Gastrocnemius medialis (tissue), 4 donors: ENCODE measurements at regions not wholly inside any gene's neighbourhood (a gene's known extent, or its start where the extent isn't known, plus 50 kb on each side); places are given as distances from the start of the nearest gene placed in this dataset.

Experiments used
- ATAC-seq, 2 donors: fragments of 150-250 bp; one replicate each; pipeline ENCODE4 v1.9.1; 2016
- DNase-seq, 2 donors: peaks; one replicate each; pipeline ENCODE4 v3.0.0-alpha.2; 2019
- H3K27ac ChIP-seq, 4 donors: fragments of 200-600 bp; sonication (generic); 1 replicate in 1 of 4; 2 replicates in 3 of 4; pipeline ENCODE4 v1.5.1; 2016 to 2018; ENCODE audit warnings: mild to moderate bottlenecking in 2 of 4, moderate library complexity in 1 of 4
- H3K27me3 ChIP-seq, 3 donors: fragments of 200-600 bp; sonication (generic) in 2 of 3; 1 replicate in 1 of 3; 2 replicates in 2 of 3; pipeline versions ENCODE4 v1.5.1 to v1.6.0; 2016 to 2019; ENCODE audit warnings: mild to moderate bottlenecking in 1 of 3, moderate library complexity in 1 of 3
- H3K36me3 ChIP-seq, 2 donors: fragments of 200-600 bp; sonication (generic) in 1 of 2; one replicate each; pipeline ENCODE4 v1.5.1; 2017 to 2018
- H3K4me1 ChIP-seq, 2 donors: fragments of 200-600 bp; sonication (generic) in 1 of 2; one replicate each; pipeline ENCODE4 v1.5.1; 2016 to 2017; ENCODE audit warnings: mild to moderate bottlenecking in 2 of 2
- H3K4me3 ChIP-seq, 4 donors: fragments of 200-600 bp; sonication (generic) in 3 of 4; 1 replicate in 1 of 4; 2 replicates in 3 of 4; pipeline ENCODE4 v1.5.1; 2016 to 2019; ENCODE audit warnings: mild to moderate bottlenecking in 2 of 4
- H3K9me3 ChIP-seq, 3 donors: fragments of 200-600 bp; sonication (generic) in 2 of 3; 1 replicate in 1 of 3; 2 replicates in 2 of 3; pipeline ENCODE4 v1.5.1; 2016 to 2019
- POLR2A ChIP-seq, 2 donors: fragments of 450-650 bp; IDR thresholded peaks; one replicate each; pipeline ENCODE4 v1.6.1; 2017; ENCODE audit warnings: antibody characterized with exemption in 2 of 2, mild to moderate bottlenecking in 2 of 2, moderate library complexity in 2 of 2
- in situ Hi-C, 4 donors: fragments of 200-750 bp; cut with MboI; loops; one replicate each; pipeline versions ENCODE4 v1.15.0 to v1.8.0; 2017; ENCODE audit warnings: low sequenced_read_pairs in 4 of 4
- intact Hi-C: fragments of 100-400 bp; cut with DNase I; formaldehyde crosslinking; loops from one replicate; pipeline ENCODE4 v1.15.1; 2023; ENCODE audit warnings: low total_unique reads
- TF ChIP-seq, protein P1 (sequence below), 5 experiments: fragments of 450-650 bp in 3 of 5; fragments of 200-600 bp in 2 of 5; sonication (generic) in 2 of 5; IDR thresholded peaks in 4 of 5; conservative IDR thresholded peaks in 1 of 5; 1 replicate in 4 of 5; 2 replicates in 1 of 5; pipeline ENCODE4 v1.5.1; 2016 to 2019; ENCODE audit warnings: antibody characterized with exemption in 5 of 5, mild to moderate bottlenecking in 3 of 5, moderate library complexity in 3 of 5

- in situ Hi-C loops (no loop called here), intact Hi-C loops (no loop called here)
- ATAC-seq (no peak), DNase-seq (no peak)
- Histone ChIP-seq H3K4me3 (no peak overlapping the region), H3K27me3 (no peaks in the 10 kb centered on the region), H3K36me3 (no peaks in the 10 kb centered on the region), H3K9me3 (peaks cover 0 to 5% (median 0%) of the 10 kb centered on the region in 3 donors), H3K27ac (no peak overlapping the region), H3K4me1 (no peaks in the 10 kb centered on the region)
- TF ChIP-seq, protein P1, sequence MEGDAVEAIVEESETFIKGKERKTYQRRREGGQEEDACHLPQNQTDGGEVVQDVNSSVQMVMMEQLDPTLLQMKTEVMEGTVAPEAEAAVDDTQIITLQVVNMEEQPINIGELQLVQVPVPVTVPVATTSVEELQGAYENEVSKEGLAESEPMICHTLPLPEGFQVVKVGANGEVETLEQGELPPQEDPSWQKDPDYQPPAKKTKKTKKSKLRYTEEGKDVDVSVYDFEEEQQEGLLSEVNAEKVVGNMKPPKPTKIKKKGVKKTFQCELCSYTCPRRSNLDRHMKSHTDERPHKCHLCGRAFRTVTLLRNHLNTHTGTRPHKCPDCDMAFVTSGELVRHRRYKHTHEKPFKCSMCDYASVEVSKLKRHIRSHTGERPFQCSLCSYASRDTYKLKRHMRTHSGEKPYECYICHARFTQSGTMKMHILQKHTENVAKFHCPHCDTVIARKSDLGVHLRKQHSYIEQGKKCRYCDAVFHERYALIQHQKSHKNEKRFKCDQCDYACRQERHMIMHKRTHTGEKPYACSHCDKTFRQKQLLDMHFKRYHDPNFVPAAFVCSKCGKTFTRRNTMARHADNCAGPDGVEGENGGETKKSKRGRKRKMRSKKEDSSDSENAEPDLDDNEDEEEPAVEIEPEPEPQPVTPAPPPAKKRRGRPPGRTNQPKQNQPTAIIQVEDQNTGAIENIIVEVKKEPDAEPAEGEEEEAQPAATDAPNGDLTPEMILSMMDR (IDR thresholded peaks at IDR 0.05 in 4 of 5, conservative IDR thresholded peaks at IDR 0.05 in 1 of 5), result no peak
- TF ChIP-seq POLR2A (IDR thresholded peaks at IDR 0.05), result no peak
Observed at GRCh38 chr14:38696925-38697324, 406.1 kb downstream of the SEC23A start.

DNA sequence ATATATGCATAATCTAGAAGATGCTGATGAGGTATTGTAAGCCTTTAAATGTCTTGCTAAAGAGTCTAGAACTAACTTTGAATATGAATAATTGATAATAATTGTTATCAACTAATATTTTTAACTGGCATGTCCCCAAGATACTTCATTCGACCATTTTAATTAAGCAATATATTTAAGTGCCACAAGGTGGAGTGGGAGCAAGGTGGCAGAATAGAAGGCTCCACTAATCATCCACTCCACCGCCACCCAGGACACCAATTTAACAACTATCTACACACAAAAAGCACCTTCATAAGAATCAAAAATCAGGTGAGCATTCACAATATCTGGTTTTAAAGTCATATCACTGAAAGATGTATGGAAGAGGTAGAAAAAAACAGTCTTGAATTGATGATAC lies 409.6 kb downstream of the SEC23A start:
- intact Hi-C loops (no loop called here), in situ Hi-C loops (no loop called here)
- H3K9me3 ChIP-seq, result peaks cover 0 to 5% (median 0%) of the 10 kb centered on the region in 3 donors
- no peak for TF ChIP-seq POLR2A (IDR thresholded peaks at IDR 0.05)
- TF ChIP-seq, protein P1 (IDR thresholded peaks at IDR 0.05 in 4 of 5, conservative IDR thresholded peaks at IDR 0.05 in 1 of 5), result no peak
- no peak for ATAC-seq
- no peaks in the 10 kb centered on the region for H3K36me3 ChIP-seq
- H3K4me1 ChIP-seq, result no peaks in the 10 kb centered on the region
- no peak overlapping the region for H3K4me3 ChIP-seq
- no peak overlapping the region for H3K27ac ChIP-seq
- H3K27me3 ChIP-seq, result no peaks in the 10 kb centered on the region
- DNase-seq, result no peak

DNA sequence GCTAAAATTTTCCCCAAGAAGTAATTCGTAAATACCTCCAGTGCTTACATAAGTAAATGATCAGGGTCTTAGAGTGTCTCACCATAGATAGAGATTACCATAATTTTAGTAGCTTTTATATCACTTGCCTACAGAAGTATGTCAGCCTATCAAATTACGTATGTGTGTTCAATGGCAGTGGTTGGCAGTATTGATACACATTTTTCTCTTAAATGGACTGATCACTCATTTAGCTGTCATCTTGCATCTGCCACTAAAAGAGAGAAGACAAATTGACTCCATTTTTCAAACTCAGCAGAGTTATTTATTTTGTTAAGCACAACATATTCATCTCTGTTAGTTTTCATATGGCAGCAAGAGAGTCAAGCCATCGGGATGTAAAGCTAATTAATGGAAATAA lies 413.1 kb upstream of the CLEC14A start:
- intact Hi-C loops, result no loop called here
- no peaks in the 10 kb centered on the region for H3K9me3 ChIP-seq
- H3K27ac ChIP-seq, result no peak overlapping the region
- no peaks in the 10 kb centered on the region for H3K4me1 ChIP-seq
- no peaks in the 10 kb centered on the region for H3K36me3 ChIP-seq
- ATAC-seq (no peak), DNase-seq (no peak)
- no peak overlapping the region for H3K4me3 ChIP-seq
- TF ChIP-seq, protein P1 (IDR thresholded peaks at IDR 0.05 in 4 of 5, conservative IDR thresholded peaks at IDR 0.05 in 1 of 5), result no peak
- no peak for TF ChIP-seq POLR2A (IDR thresholded peaks at IDR 0.05)
- in situ Hi-C loops, result no loop called here
- H3K27me3 ChIP-seq, result no peaks in the 10 kb centered on the region

- in situ Hi-C loops, result no loop called here
- DNase-seq, result no peak
Observed at GRCh38 chr14:38663382-38663781, 407.5 kb upstream of the CLEC14A start.

DNA sequence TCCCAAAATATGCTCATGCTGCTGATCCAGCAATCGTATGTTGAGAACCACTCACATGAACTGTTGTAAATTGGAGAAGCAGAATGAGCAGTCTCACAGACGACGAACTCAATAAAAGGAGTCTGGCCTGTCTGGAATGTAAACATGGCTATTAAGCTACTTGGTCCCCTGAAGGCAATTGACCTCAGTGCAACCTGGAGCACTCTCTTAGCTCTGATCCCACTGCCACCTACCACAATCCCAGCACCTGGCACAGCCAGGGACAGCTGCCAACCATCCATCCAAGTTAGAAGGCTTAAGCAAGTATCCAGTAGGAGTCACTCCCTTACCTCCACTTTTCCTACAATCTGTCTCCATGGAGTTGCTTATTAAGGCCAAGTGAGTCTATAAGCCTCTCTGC lies 406.9 kb upstream of the CLEC14A start:
- H3K36me3 ChIP-seq, result no peaks in the 10 kb centered on the region
- no peaks in the 10 kb centered on the region for H3K4me1 ChIP-seq
- in situ Hi-C loops, result no loop called here
- TF ChIP-seq, protein P1 (IDR thresholded peaks at IDR 0.05 in 4 of 5, conservative IDR thresholded peaks at IDR 0.05 in 1 of 5), result no peak
- TF ChIP-seq POLR2A (IDR thresholded peaks at IDR 0.05), result no peak
- no peak for DNase-seq
- no peaks in the 10 kb centered on the region for H3K27me3 ChIP-seq
- no peak for ATAC-seq
- no peak overlapping the region for H3K27ac ChIP-seq
- no peaks in the 10 kb centered on the region for H3K9me3 ChIP-seq
- H3K4me3 ChIP-seq, result no peak overlapping the region
- intact Hi-C loops, result no loop called here

More at GRCh38 chr14:38663382-38663781, 407.5 kb upstream of the CLEC14A start:
- no peak overlapping the region for H3K27ac ChIP-seq
- no peaks in the 10 kb centered on the region for H3K4me1 ChIP-seq
- ATAC-seq, result no peak
- H3K4me3 ChIP-seq, result no peak overlapping the region
- H3K9me3 ChIP-seq, result no peaks in the 10 kb centered on the region
- H3K27me3 ChIP-seq, result no peaks in the 10 kb centered on the region
- intact Hi-C loops, result no loop called here
- no peaks in the 10 kb centered on the region for H3K36me3 ChIP-seq
- no peak for TF ChIP-seq POLR2A (IDR thresholded peaks at IDR 0.05)
- TF ChIP-seq, protein P1 (IDR thresholded peaks at IDR 0.05 in 4 of 5, conservative IDR thresholded peaks at IDR 0.05 in 1 of 5), result no peak
